A549 (cell line): ENCODE measurements at regions not wholly inside any gene's neighbourhood (a gene's known extent, or its start where the extent isn't known, plus 50 kb on each side); places are given as distances from the start of the nearest gene placed in this dataset.

Source experiments
- CTCF ChIP-seq: fragments of >200 bp; sonication (Bioruptor Twin); formaldehyde crosslinking; IDR thresholded peaks from 3 replicates; pipeline ENCODE4 v1.5.1; 2016
- EP300 ChIP-seq, 2 experiments: fragments of >200 bp; sonication (Bioruptor Twin); formaldehyde crosslinking; IDR thresholded peaks; 2 replicates in 1 of 2; 3 replicates in 1 of 2; pipeline ENCODE4 v1.6.1; 2016 to 2017
- HEYL ChIP-seq: fragments of 250-450 bp; sonication (Bioruptor Pico); IDR thresholded peaks from 2 replicates; pipeline ENCODE4 v1.8.0; 2021; ENCODE audit warnings: mild to moderate bottlenecking, moderate library complexity
- MAX ChIP-seq: IDR thresholded peaks from 2 replicates; pipeline ENCODE4 v1.6.1; 2012
- MYC ChIP-seq: IDR thresholded peaks from 2 replicates; pipeline ENCODE4 v1.6.1; 2012; ENCODE audit warnings: mild to moderate bottlenecking, inconsistent platforms, low read length, improper control_type of control experiment, borderline replicate concordance
- NR3C1 ChIP-seq: fragments of >200 bp; sonication (Bioruptor Twin); formaldehyde crosslinking; IDR thresholded peaks from 3 replicates; pipeline ENCODE4 v1.6.1; 2017

GRCh38 chr1:234746798-234747196, 136.8 kb upstream of the IRF2BP2 start:
- no peak for TF ChIP-seq MAX
- no peak for TF ChIP-seq EP300 (IDR thresholded peaks at IDR 0.05)
- no peak for TF ChIP-seq NR3C1
- no peak for TF ChIP-seq CTCF
- TF ChIP-seq HEYL (CRISPR knock-in tag) = no peak
- TF ChIP-seq MYC = no peak
